ENCODE measurements at regions not wholly inside any gene's neighbourhood (a gene's known extent, or its start where the extent isn't known, plus 50 kb on each side); places are given as distances from the start of the nearest gene placed in this dataset.
A peak's percentile ranks its signal among the peaks of the same experiment; 100 is the strongest.

- TF ChIP-seq CTCF (IDR thresholded peaks at IDR 0.05; ENCODE audit: unreplicated experiment in 3 of 3), result no peak
- Mint-ChIP-seq H3K9me3 (no peaks in the 10 kb centered on the region), H3K4me1 (peaks cover 27% of the 10 kb centered on the region)
Measured at GRCh38 chr6:19465760-19466159, 371.4 kb upstream of the ID4 start.

DNA sequence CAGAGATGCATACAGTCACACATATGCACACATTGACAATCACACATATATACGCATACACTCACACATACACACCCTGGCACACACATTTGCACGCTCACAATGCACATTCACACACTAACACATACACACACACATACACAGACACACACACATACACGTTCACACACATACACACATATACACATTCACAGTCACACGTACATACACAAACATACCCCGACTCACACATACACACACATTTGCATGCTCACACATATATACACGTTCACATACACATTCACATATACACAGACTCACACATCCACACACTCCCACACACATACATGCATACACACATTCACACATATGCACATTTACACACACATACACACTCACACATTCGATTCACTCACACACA, 366.8 kb upstream of the ID4 start:
- Mint-ChIP-seq H3K9me3 (peaks cover 3% of the 10 kb centered on the region), H3K27me3 (ENCODE audit: low read depth) (peaks cover under 1% of the 10 kb centered on the region), H3K36me3 (ENCODE audit: low read depth) (no peaks in the 10 kb centered on the region), H3K4me3 (no peak overlapping the region), H3K4me1 (peaks cover 16% of the 10 kb centered on the region), H3K27ac (no peak overlapping the region)
- no peak for TF ChIP-seq CTCF (IDR thresholded peaks at IDR 0.05; ENCODE audit: unreplicated experiment in 3 of 3)

More at GRCh38 chr6:19465760-19466159, 371.4 kb upstream of the ID4 start:
- Mint-ChIP-seq H3K4me3 (no peak overlapping the region), H3K27me3 (ENCODE audit: low read depth) (peaks cover 3% of the 10 kb centered on the region), H3K36me3 (ENCODE audit: low read depth) (no peaks in the 10 kb centered on the region), H3K27ac (peak overlapping the region; percentile 89 to 93 (median 92))

- Mint-ChIP-seq H3K9me3 (peaks cover 9% of the 10 kb centered on the region), H3K4me3 (no peak overlapping the region), H3K36me3 (ENCODE audit: low read depth) (peaks cover 5% of the 10 kb centered on the region), H3K4me1 (peaks cover 9% of the 10 kb centered on the region), H3K27ac (peak overlapping the region in 1 of 3 experiments; percentile 54), H3K27me3 (ENCODE audit: low read depth) (peaks cover under 1% of the 10 kb centered on the region)
- TF ChIP-seq CTCF (IDR thresholded peaks at IDR 0.05; ENCODE audit: unreplicated experiment in 3 of 3), result no peak
Measured at GRCh38 chr6:19472153-19472552, 365.0 kb upstream of the ID4 start.

GRCh38 chr6:19472850-19473249, 364.3 kb upstream of the ID4 start:
- peaks cover 14% of the 10 kb centered on the region for H3K9me3 Mint-ChIP-seq
- no peak overlapping the region for H3K27ac Mint-ChIP-seq
- H3K4me3 Mint-ChIP-seq, result no peak overlapping the region
- peak in 2 of 3 experiments; percentile 12 to 13 for TF ChIP-seq CTCF (IDR thresholded peaks at IDR 0.05; ENCODE audit: unreplicated experiment in 3 of 3)
- peaks cover 5% of the 10 kb centered on the region for H3K36me3 Mint-ChIP-seq (ENCODE audit: low read depth)
- peaks cover 4% of the 10 kb centered on the region for H3K27me3 Mint-ChIP-seq (ENCODE audit: low read depth)
- peaks cover 9% of the 10 kb centered on the region for H3K4me1 Mint-ChIP-seq

DNA sequence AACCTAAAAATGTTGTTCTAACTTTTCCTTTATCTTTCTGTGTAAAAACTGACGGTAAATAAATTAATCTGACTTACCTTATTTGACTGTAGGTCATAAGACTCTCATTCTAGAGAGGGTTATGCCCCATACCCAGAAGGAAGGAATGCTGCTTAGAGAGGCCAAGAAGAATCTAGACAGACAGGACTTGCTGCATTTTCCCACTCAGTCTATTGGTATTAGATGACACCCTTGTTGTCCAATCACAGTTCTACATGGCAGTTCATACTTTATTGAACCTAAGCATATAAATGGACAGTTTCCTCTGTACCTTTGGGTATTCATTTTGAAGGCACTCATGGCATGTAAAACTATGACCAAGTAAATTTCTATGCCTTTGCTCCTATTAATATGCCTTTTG, 359.6 kb upstream of the ID4 start:
- Mint-ChIP-seq H3K4me3 (no peak overlapping the region), H3K27me3 (ENCODE audit: low read depth) (peaks cover 4% of the 10 kb centered on the region), H3K36me3 (ENCODE audit: low read depth) (peaks cover 5% of the 10 kb centered on the region), H3K4me1 (peaks cover 8% of the 10 kb centered on the region), H3K27ac (no peak overlapping the region), H3K9me3 (peaks cover 19% of the 10 kb centered on the region)
- no peak for TF ChIP-seq CTCF (IDR thresholded peaks at IDR 0.05; ENCODE audit: unreplicated experiment in 3 of 3)

- peaks cover 4% of the 10 kb centered on the region for H3K27me3 Mint-ChIP-seq (ENCODE audit: low read depth)
- H3K4me1 Mint-ChIP-seq, result peaks cover 8% of the 10 kb centered on the region
- no peak for TF ChIP-seq CTCF (IDR thresholded peaks at IDR 0.05; ENCODE audit: unreplicated experiment in 3 of 3)
- peaks cover 23% of the 10 kb centered on the region for H3K9me3 Mint-ChIP-seq
- H3K4me3 Mint-ChIP-seq, result no peak overlapping the region
- peak overlapping the region; percentile 6 to 43 (median 32) for H3K27ac Mint-ChIP-seq
- H3K36me3 Mint-ChIP-seq (ENCODE audit: low read depth), result peaks cover 5% of the 10 kb centered on the region
Measured at GRCh38 chr6:19478273-19478672, 358.9 kb upstream of the ID4 start.

All from nephron (organoid).